ENCODE measurements at regions not wholly inside any gene's neighbourhood (a gene's known extent, or its start where the extent isn't known, plus 50 kb on each side); places are given as distances from the start of the nearest gene placed in this dataset.

- DNase-seq (ENCODE audit: low read depth in 2 of 2) = no peak
- no peak overlapping the region for H3K4me3 ChIP-seq (replicated peaks in 1 of 2; ENCODE audit: low read depth in 2 of 2, low read length in 2 of 2)
- no peak for TF ChIP-seq CTCF (IDR thresholded peaks at IDR 0.05; ENCODE audit: low read depth, low read length)
Measured at GRCh38 chr5:8317335-8317734, 448.4 kb downstream of the MTRR start.

GRCh38 chr5:8320244-8320643, 451.3 kb downstream of the MTRR start:
- no peak overlapping the region for H3K4me3 ChIP-seq (replicated peaks in 1 of 2; ENCODE audit: low read depth in 2 of 2, low read length in 2 of 2)
- TF ChIP-seq CTCF (IDR thresholded peaks at IDR 0.05; ENCODE audit: low read depth, low read length) = no peak
- DNase-seq (ENCODE audit: low read depth in 2 of 2) = no peak

- DNase-seq (ENCODE audit: low read depth in 2 of 2) = no peak
- H3K4me3 ChIP-seq (replicated peaks in 1 of 2; ENCODE audit: low read depth in 2 of 2, low read length in 2 of 2) = no peak overlapping the region
- TF ChIP-seq CTCF (IDR thresholded peaks at IDR 0.05; ENCODE audit: low read depth, low read length) = no peak
Measured at GRCh38 chr5:8321272-8321671, 452.3 kb downstream of the MTRR start.

DNA sequence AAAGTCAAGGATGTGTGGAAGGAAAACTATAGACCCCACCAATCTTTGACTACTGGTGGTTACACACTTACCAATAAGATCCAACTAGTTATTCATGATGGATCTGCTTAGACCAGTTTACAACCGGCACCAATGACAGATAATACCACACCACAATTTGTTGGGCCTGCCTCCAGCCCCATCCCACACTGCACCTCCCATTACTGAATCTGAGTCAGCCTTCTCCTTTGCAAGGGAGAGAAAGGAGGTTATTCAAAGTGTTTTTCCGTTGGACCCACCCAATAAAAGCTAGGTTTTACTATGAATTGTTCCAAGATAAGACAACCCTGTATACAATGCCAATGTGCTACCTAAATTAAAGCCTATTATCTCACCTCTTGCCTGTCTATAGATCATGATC, 453.5 kb downstream of the MTRR start:
- no peak overlapping the region for H3K4me3 ChIP-seq (replicated peaks in 1 of 2; ENCODE audit: low read depth in 2 of 2, low read length in 2 of 2)
- TF ChIP-seq CTCF (IDR thresholded peaks at IDR 0.05; ENCODE audit: low read depth, low read length) = no peak
- DNase-seq (ENCODE audit: low read depth in 2 of 2) = no peak

- no peak for DNase-seq (ENCODE audit: low read depth in 2 of 2)
- TF ChIP-seq CTCF (IDR thresholded peaks at IDR 0.05; ENCODE audit: low read depth, low read length) = no peak
- H3K4me3 ChIP-seq (replicated peaks in 1 of 2; ENCODE audit: low read depth in 2 of 2, low read length in 2 of 2) = no peak overlapping the region
Measured at GRCh38 chr5:8327016-8327415, 458.1 kb downstream of the MTRR start.

DNA sequence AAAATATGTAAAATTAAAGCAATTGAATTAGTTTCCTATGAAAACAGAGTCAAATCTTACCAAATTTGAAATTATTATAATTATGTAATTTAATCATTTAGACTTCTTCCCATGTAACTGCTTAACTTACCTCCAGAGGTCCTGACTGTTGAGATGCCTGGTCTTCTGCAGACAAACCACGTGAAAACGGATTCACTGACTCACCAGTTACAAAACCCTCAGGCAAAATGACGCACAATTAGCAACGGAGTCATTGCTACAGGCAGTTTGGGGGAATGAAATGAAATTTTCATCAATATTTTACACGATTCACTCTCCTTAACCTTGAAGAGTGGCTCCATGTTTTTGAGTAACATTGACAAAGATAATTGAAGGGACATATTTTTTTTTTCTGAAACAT, 460.8 kb downstream of the MTRR start:
- TF ChIP-seq CTCF (IDR thresholded peaks at IDR 0.05; ENCODE audit: low read depth, low read length) = no peak
- H3K4me3 ChIP-seq (replicated peaks in 1 of 2; ENCODE audit: low read depth in 2 of 2, low read length in 2 of 2) = no peak overlapping the region
- DNase-seq (ENCODE audit: low read depth in 2 of 2) = peak in 1 of 2 donors; percentile 41

GRCh38 chr5:8332666-8333445, 463.9 kb downstream of the MTRR start:
- no peak for TF ChIP-seq CTCF (IDR thresholded peaks at IDR 0.05; ENCODE audit: low read depth, low read length)
- no peak for DNase-seq (ENCODE audit: low read depth in 2 of 2)
- no peak overlapping the region for H3K4me3 ChIP-seq (replicated peaks in 1 of 2; ENCODE audit: low read depth in 2 of 2, low read length in 2 of 2)

Data from cardiac fibroblast (primary cell).